ENCODE measurements at regions not wholly inside any gene's neighbourhood (a gene's known extent, or its start where the extent isn't known, plus 50 kb on each side); places are given as distances from the start of the nearest gene placed in this dataset.

GRCh38 chr2:235155163-235155562 is 203.3 kb downstream of the SH3BP4 start:
- TF ChIP-seq FOXM1 (IDR thresholded peaks at IDR 0.05; ENCODE audit: borderline replicate concordance) (no peak), HDGF (IDR thresholded peaks at IDR 0.05; ENCODE audit: borderline replicate concordance) (no peak)

All from HEK293T (cell line).